ENCODE measurements at regions not wholly inside any gene's neighbourhood (a gene's known extent, or its start where the extent isn't known, plus 50 kb on each side); places are given as distances from the start of the nearest gene placed in this dataset.
A peak's percentile ranks its signal among the peaks of the same experiment; 100 is the strongest.

GRCh38 chr16:86903068-86903467 lies 324.7 kb downstream of the FOXL1 start:
- TF ChIP-seq CTCF (IDR thresholded peaks at IDR 0.05): no peak
- intact Hi-C loops (cut with DNase I): no loop called here

GRCh38 chr16:86905302-86905701 lies 327.0 kb downstream of the FOXL1 start:
- H3K36me3 ChIP-seq: no peaks in the 10 kb centered on the region
- no peak for TF ChIP-seq CTCF (IDR thresholded peaks at IDR 0.05)
- H3K4me1 ChIP-seq: no peaks in the 10 kb centered on the region
- no peak overlapping the region for H3K4me3 ChIP-seq
- intact Hi-C loops (cut with DNase I): no loop called here
- DNase-seq: peak; percentile 26
- ATAC-seq: no peak
- no peaks in the 10 kb centered on the region for H3K9me3 ChIP-seq
- H3K27me3 ChIP-seq: no peaks in the 10 kb centered on the region
- H3K27ac ChIP-seq: no peak overlapping the region

More at GRCh38 chr16:86903068-86903467, 324.7 kb downstream of the FOXL1 start:
- no peak overlapping the region for H3K27ac ChIP-seq
- H3K27me3 ChIP-seq: no peaks in the 10 kb centered on the region
- no peaks in the 10 kb centered on the region for H3K36me3 ChIP-seq
- H3K4me1 ChIP-seq: no peaks in the 10 kb centered on the region
- no peak for ATAC-seq
- no peaks in the 10 kb centered on the region for H3K9me3 ChIP-seq
- H3K4me3 ChIP-seq: no peak overlapping the region
- no peak for DNase-seq

GRCh38 chr16:86906623-86907022 lies 328.3 kb downstream of the FOXL1 start:
- Histone ChIP-seq H3K4me3 (no peak overlapping the region), H3K36me3 (no peaks in the 10 kb centered on the region), H3K4me1 (no peaks in the 10 kb centered on the region), H3K9me3 (no peaks in the 10 kb centered on the region), H3K27ac (no peak overlapping the region), H3K27me3 (no peaks in the 10 kb centered on the region)
- ATAC-seq: no peak
- no peak for DNase-seq
- intact Hi-C loops (cut with DNase I): no loop called here
- TF ChIP-seq CTCF (IDR thresholded peaks at IDR 0.05): no peak

GRCh38 chr16:86909359-86910160 lies 331.2 kb downstream of the FOXL1 start:
- no peak for DNase-seq
- Histone ChIP-seq H3K4me1 (no peaks in the 10 kb centered on the region), H3K36me3 (no peaks in the 10 kb centered on the region), H3K27ac (no peak overlapping the region), H3K27me3 (no peaks in the 10 kb centered on the region), H3K9me3 (no peaks in the 10 kb centered on the region), H3K4me3 (no peak overlapping the region)
- intact Hi-C loops (cut with DNase I): no loop called here
- TF ChIP-seq CTCF (IDR thresholded peaks at IDR 0.05): no peak
- no peak for ATAC-seq

GRCh38 chr16:86910161-86910769 lies 331.9 kb downstream of the FOXL1 start:
- H3K27me3 ChIP-seq: peaks cover 2% of the 10 kb centered on the region
- no peak for TF ChIP-seq CTCF (IDR thresholded peaks at IDR 0.05)
- intact Hi-C loops (cut with DNase I): no loop called here
- no peak overlapping the region for H3K4me3 ChIP-seq
- no peaks in the 10 kb centered on the region for H3K9me3 ChIP-seq
- DNase-seq (no peak), ATAC-seq (no peak)
- no peaks in the 10 kb centered on the region for H3K4me1 ChIP-seq
- no peaks in the 10 kb centered on the region for H3K36me3 ChIP-seq
- H3K27ac ChIP-seq: no peak overlapping the region

Measured in upper lobe of right lung (tissue), 1 donor.